ENCODE measurements at regions not wholly inside any gene's neighbourhood (a gene's known extent, or its start where the extent isn't known, plus 50 kb on each side); places are given as distances from the start of the nearest gene placed in this dataset.

GRCh38 chr13:70505809-70506208 is 397.6 kb upstream of the KLHL1 start:
- TF ChIP-seq CTCF (conservative IDR thresholded peaks at IDR 0.05; ENCODE audit: low read length) (no peak), EZH2phosphoT487 (IDR thresholded peaks at IDR 0.05; ENCODE audit: borderline replicate concordance) (no peak)

Data from Loucy (cell line).